PC-3 (cell line): ENCODE measurements at regions not wholly inside any gene's neighbourhood (a gene's known extent, or its start where the extent isn't known, plus 50 kb on each side); places are given as distances from the start of the nearest gene placed in this dataset.

Experiments used
- ATAC-seq: fragments of 200-7000 bp; cut with Tn5 transposase; 2 replicates; pipeline ENCODE4 v1.9.1; 2020; ENCODE audit warnings: mild to moderate bottlenecking, moderate library complexity
- BruUV-seq: library from RNA; stranded (reverse); fragments of 400-500 nt; replicated peaks from 2 replicates; lab custom pipeline; 2021; lab: Mats Ljungman, UMichigan
- CTCF ChIA-PET: fragments of 300-600 bp; sonication (Branson Sonifier 250); formaldehyde crosslinking; loops from one replicate; lab custom pipeline; 2022; ENCODE audit warnings: antibody characterized with exemption; lab: Charles Lee
- POLR2A ChIA-PET: fragments of 300-600 bp; sonication (Branson Sonifier 250); formaldehyde crosslinking; loops from one replicate; lab custom pipeline; 2022; ENCODE audit warnings: antibody characterized with exemption; ENCODE audit not compliant: unreplicated experiment; lab: Charles Lee
- DNase-seq: peaks from one replicate; pipeline ENCODE4 v3.0.0-alpha.2; 2015
- H2AFZ ChIP-seq: fragments of 300-600 bp; sonication (generic); 2 replicates; pipeline ENCODE4 v1.6.0; 2016; ENCODE audit warnings: antibody characterized with exemption, low read length
- H3F3A ChIP-seq: fragments of 300-600 bp; sonication (generic); one replicate; pipeline ENCODE4 v1.6.0; 2017; ENCODE audit warnings: antibody characterized with exemption, low read length, control low read depth, mild to moderate bottlenecking; ENCODE audit not compliant: unreplicated experiment
- H3K27ac ChIP-seq: fragments of 300-600 bp; sonication (generic); 2 replicates; pipeline ENCODE4 v1.5.1; 2016; ENCODE audit warnings: mild to moderate bottlenecking, low read length
- H3K27me3 ChIP-seq: fragments of 300-600 bp; sonication (generic); 2 replicates; pipeline ENCODE4 v1.6.1; 2016; ENCODE audit warnings: low read length, mixed read lengths
- H3K36me3 ChIP-seq: fragments of 300-600 bp; sonication (generic); 2 replicates; pipeline ENCODE4 v1.6.1; 2016; ENCODE audit warnings: low read depth, mixed run types, low read length, mixed read lengths
- H3K4me1 ChIP-seq: fragments of 300-600 bp; sonication (generic); 2 replicates; pipeline ENCODE4 v1.5.1; 2016; ENCODE audit warnings: low read length; ENCODE audit not compliant: insufficient read depth
- H3K4me2 ChIP-seq: fragments of 300-600 bp; sonication (generic); 2 replicates; pipeline ENCODE4 v1.6.0; 2016; ENCODE audit warnings: low read length
- H3K4me3 ChIP-seq: fragments of 300-600 bp; sonication (generic); 2 replicates; pipeline ENCODE4 v1.5.1; 2016; ENCODE audit warnings: mild to moderate bottlenecking, low read length, mixed read lengths
- H3K79me2 ChIP-seq: fragments of 300-600 bp; sonication (generic); 2 replicates; pipeline ENCODE4 v1.6.1; 2017; ENCODE audit warnings: low read length, mixed read lengths
- H3K9ac ChIP-seq: fragments of 300-600 bp; sonication (generic); 2 replicates; pipeline ENCODE4 v1.6.0; 2016; ENCODE audit warnings: mild to moderate bottlenecking, low read length
- H3K9me2 ChIP-seq: fragments of 300-600 bp; sonication (generic); replicated peaks from 2 replicates; pipeline ENCODE4 v1.6.1; 2016; ENCODE audit warnings: mixed run types, low read length, mixed read lengths
- H3K9me3 ChIP-seq: fragments of 300-600 bp; sonication (generic); 2 replicates; pipeline ENCODE4 v1.6.1; 2016; ENCODE audit warnings: low read length, mixed read lengths
- H4K20me1 ChIP-seq: fragments of 300-600 bp; sonication (generic); 2 replicates; pipeline ENCODE4 v1.6.1; 2016; ENCODE audit warnings: low read length, mixed read lengths
- EZH2 ChIP-seq: fragments of 300-600 bp; sonication (generic); IDR thresholded peaks from one replicate; pipeline ENCODE4 v1.6.1; 2017; ENCODE audit warnings: antibody characterized with exemption, mild to moderate bottlenecking, low read length; ENCODE audit not compliant: unreplicated experiment
- EZH2phosphoT487 ChIP-seq: fragments of 300-600 bp; sonication (generic); IDR thresholded peaks from 2 replicates; pipeline ENCODE4 v1.6.1; 2018; ENCODE audit warnings: mild to moderate bottlenecking, antibody characterized with exemption, low read length, borderline replicate concordance
- intact Hi-C: fragments of 100-400 bp; cut with micrococcal nuclease; formaldehyde crosslinking; loops from 2 replicates; pipeline ENCODE4 v1.9.0; 2023
- TF ChIP-seq, protein P1 (sequence below): fragments of 300-600 bp; sonication (generic); conservative IDR thresholded peaks from 2 replicates; pipeline ENCODE4 v1.5.1; 2017; ENCODE audit warnings: antibody characterized with exemption, low read depth, mild to moderate bottlenecking, low read length

DNA sequence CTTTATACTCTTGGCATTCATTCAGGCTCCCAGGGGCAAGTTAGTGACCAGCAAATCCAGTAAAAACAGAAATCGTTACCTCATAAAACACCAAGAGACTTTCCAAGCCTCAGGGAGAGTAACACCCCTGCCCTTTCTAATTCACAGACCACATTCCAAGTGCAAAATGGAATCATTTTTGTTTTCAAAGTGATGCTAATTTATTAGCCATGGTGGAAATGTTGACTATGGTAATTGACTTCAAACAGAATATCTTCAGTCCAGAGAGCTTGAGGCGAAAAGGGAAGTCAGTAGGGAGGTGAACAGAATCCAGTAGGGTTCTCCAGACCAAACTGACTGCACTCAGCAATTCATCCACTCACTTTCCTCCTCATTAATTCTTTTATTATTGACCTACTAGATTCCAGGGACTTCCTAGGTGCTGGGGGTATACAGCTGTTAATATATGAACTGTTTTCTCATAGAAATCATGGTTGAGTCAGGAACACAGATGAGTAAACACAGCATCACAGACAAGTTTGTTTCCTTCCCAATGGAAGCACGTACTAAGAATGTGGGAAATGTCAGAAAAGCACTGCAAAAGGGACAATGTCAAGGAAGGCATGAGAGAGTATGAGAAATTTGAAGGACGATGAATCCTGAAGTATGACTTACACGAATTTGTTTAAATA lies 388.5 kb upstream of the C1orf87 start:
- H3K4me3 ChIP-seq = no peak overlapping the region
- H4K20me1 ChIP-seq = no peaks in the 10 kb centered on the region
- H3K9ac ChIP-seq = no peak overlapping the region
- no peaks in the 10 kb centered on the region for H3K79me2 ChIP-seq
- intact Hi-C loops = no loop called here
- H3K9me3 ChIP-seq = no peaks in the 10 kb centered on the region; the same call in 1 of the 2 replicates
- H3K9me2 ChIP-seq = no peaks in the 10 kb centered on the region
- DNase-seq = no peak
- CTCF ChIA-PET = no interaction called here
- BruUV-seq = no TSS peak
- no peaks in the 10 kb centered on the region for H3K27me3 ChIP-seq
- no peak for ATAC-seq
- H2AFZ ChIP-seq = no peak overlapping the region
- H3K27ac ChIP-seq = no peak overlapping the region
- H3F3A ChIP-seq = no peaks in the 10 kb centered on the region
- TF ChIP-seq, protein P1, sequence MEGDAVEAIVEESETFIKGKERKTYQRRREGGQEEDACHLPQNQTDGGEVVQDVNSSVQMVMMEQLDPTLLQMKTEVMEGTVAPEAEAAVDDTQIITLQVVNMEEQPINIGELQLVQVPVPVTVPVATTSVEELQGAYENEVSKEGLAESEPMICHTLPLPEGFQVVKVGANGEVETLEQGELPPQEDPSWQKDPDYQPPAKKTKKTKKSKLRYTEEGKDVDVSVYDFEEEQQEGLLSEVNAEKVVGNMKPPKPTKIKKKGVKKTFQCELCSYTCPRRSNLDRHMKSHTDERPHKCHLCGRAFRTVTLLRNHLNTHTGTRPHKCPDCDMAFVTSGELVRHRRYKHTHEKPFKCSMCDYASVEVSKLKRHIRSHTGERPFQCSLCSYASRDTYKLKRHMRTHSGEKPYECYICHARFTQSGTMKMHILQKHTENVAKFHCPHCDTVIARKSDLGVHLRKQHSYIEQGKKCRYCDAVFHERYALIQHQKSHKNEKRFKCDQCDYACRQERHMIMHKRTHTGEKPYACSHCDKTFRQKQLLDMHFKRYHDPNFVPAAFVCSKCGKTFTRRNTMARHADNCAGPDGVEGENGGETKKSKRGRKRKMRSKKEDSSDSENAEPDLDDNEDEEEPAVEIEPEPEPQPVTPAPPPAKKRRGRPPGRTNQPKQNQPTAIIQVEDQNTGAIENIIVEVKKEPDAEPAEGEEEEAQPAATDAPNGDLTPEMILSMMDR = no peak
- TF ChIP-seq EZH2phosphoT487 (no peak), EZH2 (no peak)
- H3K4me1 ChIP-seq = no peaks in the 10 kb centered on the region
- H3K4me2 ChIP-seq = no peak overlapping the region
- no peaks in the 10 kb centered on the region for H3K36me3 ChIP-seq
- POLR2A ChIA-PET = no interaction called here

DNA sequence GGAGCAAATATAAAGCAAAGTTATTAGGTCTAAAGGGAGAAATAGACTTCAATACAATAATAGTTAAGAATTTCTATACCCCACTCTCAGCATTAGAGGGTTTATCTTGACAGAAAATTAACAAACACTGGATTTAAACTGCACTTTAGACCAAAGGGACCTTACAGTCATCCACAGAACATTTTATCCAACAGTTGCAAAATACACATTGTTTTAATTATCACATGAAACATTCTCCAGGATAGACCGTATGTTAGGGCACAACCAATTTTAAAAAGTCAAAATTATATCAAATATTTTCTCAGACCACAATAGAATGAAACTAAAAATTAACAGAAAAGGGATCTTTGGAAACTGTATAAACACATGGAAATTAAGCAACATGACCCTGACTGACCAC lies 384.5 kb upstream of the C1orf87 start:
- ChIA-PET CTCF (no interaction called here), POLR2A (no interaction called here)
- no peak overlapping the region for H3K4me3 ChIP-seq
- ATAC-seq (no peak), DNase-seq (no peak)
- no peak overlapping the region for H3K4me2 ChIP-seq
- no TSS peak for BruUV-seq
- H3K36me3 ChIP-seq = no peaks in the 10 kb centered on the region
- H3K9me3 ChIP-seq = no peaks in the 10 kb centered on the region; the same call in 1 of the 2 replicates
- TF ChIP-seq, protein P1 = no peak
- TF ChIP-seq EZH2phosphoT487 = no peak
- no peak for TF ChIP-seq EZH2
- H4K20me1 ChIP-seq = no peaks in the 10 kb centered on the region
- H3K79me2 ChIP-seq = no peaks in the 10 kb centered on the region
- H3K27me3 ChIP-seq = no peaks in the 10 kb centered on the region
- intact Hi-C loops = no loop called here
- H3K4me1 ChIP-seq = no peaks in the 10 kb centered on the region
- no peak overlapping the region for H3K9ac ChIP-seq
- H2AFZ ChIP-seq = no peak overlapping the region
- H3K27ac ChIP-seq = no peak overlapping the region
- no peaks in the 10 kb centered on the region for H3F3A ChIP-seq
- no peaks in the 10 kb centered on the region for H3K9me2 ChIP-seq

DNA sequence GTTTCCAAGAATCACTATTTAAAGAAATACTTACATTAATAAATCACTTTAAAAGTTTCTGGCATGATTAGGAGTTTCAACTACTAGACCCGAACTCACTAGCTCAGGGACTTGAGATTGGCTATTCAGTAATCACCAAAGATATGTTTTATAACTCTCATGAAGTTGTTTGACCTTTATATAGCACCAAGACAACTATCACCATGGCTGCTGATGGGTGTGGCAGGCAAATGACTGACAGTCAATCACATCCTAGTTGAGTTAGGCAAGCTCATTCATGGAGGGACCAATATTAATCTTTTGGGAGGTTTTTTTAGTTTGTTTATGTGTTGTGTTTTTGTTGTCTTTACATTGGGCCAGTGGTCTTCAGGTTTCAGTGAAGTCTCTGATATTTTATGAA lies 376.3 kb upstream of the C1orf87 start:
- H3K9ac ChIP-seq = no peak overlapping the region
- ChIA-PET POLR2A (no interaction called here), CTCF (no interaction called here)
- H3K27me3 ChIP-seq = no peaks in the 10 kb centered on the region
- H3F3A ChIP-seq = no peaks in the 10 kb centered on the region
- H4K20me1 ChIP-seq = no peaks in the 10 kb centered on the region
- no peaks in the 10 kb centered on the region for H3K9me2 ChIP-seq
- no peak overlapping the region for H3K4me3 ChIP-seq
- intact Hi-C loops = no loop called here
- TF ChIP-seq EZH2phosphoT487 (no peak), EZH2 (no peak)
- no peaks in the 10 kb centered on the region for H3K36me3 ChIP-seq
- H2AFZ ChIP-seq = no peak overlapping the region
- H3K4me2 ChIP-seq = no peak overlapping the region
- H3K27ac ChIP-seq = no peak overlapping the region
- no peaks in the 10 kb centered on the region for H3K4me1 ChIP-seq
- ATAC-seq (no peak), DNase-seq (no peak)
- H3K9me3 ChIP-seq = no peaks in the 10 kb centered on the region
- BruUV-seq = no TSS peak
- no peaks in the 10 kb centered on the region for H3K79me2 ChIP-seq
